OCI-LY3 (cell line): ENCODE measurements at regions not wholly inside any gene's neighbourhood (a gene's known extent, or its start where the extent isn't known, plus 50 kb on each side); places are given as distances from the start of the nearest gene placed in this dataset.

Experiments
- H2AFZ ChIP-seq: fragments of 200-600, 300-600 bp; shearing (Covaris generic); 2 replicates; pipeline ENCODE4 v1.6.0; 2014; ENCODE audit warnings: antibody characterized with exemption, low read depth, low read length
- H3K27ac ChIP-seq: fragments of 200-600, 300-600 bp; sonication (generic); 2 replicates; pipeline ENCODE4 v1.5.1; 2014; ENCODE audit warnings: mild to moderate bottlenecking, low read length, moderate library complexity, mixed read lengths
- H3K27me3 ChIP-seq: fragments of 200-600, 300-600 bp; sonication (generic); 2 replicates; pipeline ENCODE4 v1.6.1; 2014; ENCODE audit warnings: low read depth, low read length, mixed read lengths
- H3K36me3 ChIP-seq: fragments of 200-600, 300-600 bp; sonication (generic); replicated peaks from 2 replicates; pipeline ENCODE3; 2014; ENCODE audit warnings: low read depth, low read length, mixed read lengths
- H3K4me1 ChIP-seq: fragments of 300-600, 200-600 bp; sonication (generic); 2 replicates; pipeline ENCODE4 v1.6.1; 2014; ENCODE audit warnings: low read length, mixed read lengths
- H3K4me2 ChIP-seq: fragments of 200-600, 300-600 bp; sonication (generic); 2 replicates; pipeline ENCODE4 v1.6.1; 2014; ENCODE audit warnings: low read length, mixed read lengths
- H3K4me3 ChIP-seq: fragments of 300-600, 200-600 bp; sonication (generic); 2 replicates; pipeline ENCODE4 v1.5.1; 2014; ENCODE audit warnings: antibody characterized with exemption, mild to moderate bottlenecking, low read length, moderate library complexity
- H3K79me2 ChIP-seq: fragments of 300-600, 200-600 bp; shearing (Covaris generic); 2 replicates; pipeline ENCODE4 v1.6.1; 2014; ENCODE audit warnings: mild to moderate bottlenecking, low read length, mixed read lengths
- H3K9ac ChIP-seq: fragments of 300-600, 200-600 bp; shearing (Covaris generic); 2 replicates; pipeline ENCODE4 v1.6.0; 2014; ENCODE audit warnings: mild to moderate bottlenecking, low read length, moderate library complexity
- H3K9me3 ChIP-seq: fragments of 200-600, 300-600 bp; shearing (Covaris generic); 2 replicates; pipeline ENCODE4 v1.6.1; 2014; ENCODE audit warnings: low read length, mixed read lengths; ENCODE audit not compliant: insufficient read depth
- H4K20me1 ChIP-seq: fragments of 200-600, 300-600 bp; sonication (generic); 2 replicates; pipeline ENCODE4 v1.6.1; 2016; ENCODE audit warnings: low read length, mixed read lengths; ENCODE audit not compliant: insufficient read depth
- CTCF ChIP-seq: fragments of 200-600, 300-600 bp; sonication (generic); IDR thresholded peaks from 2 replicates; pipeline ENCODE4 v1.5.1; 2014; ENCODE audit warnings: antibody characterized with exemption, low read length, low read depth
- EZH2phosphoT487 ChIP-seq: fragments of 200-600 bp; shearing (Covaris generic); IDR thresholded peaks from 2 replicates; pipeline ENCODE4 v1.6.1; 2018; ENCODE audit warnings: antibody characterized with exemption, mixed run types, low read depth

- no peak overlapping the region for H3K4me3 ChIP-seq
- H3K27me3 ChIP-seq, result no peaks in the 10 kb centered on the region
- no peak overlapping the region for H3K27ac ChIP-seq
Measured at GRCh38 chr2:217070043-217070430, 210.2 kb upstream of the TNP1 start.

GRCh38 chr2:217069263-217070042 is 209.6 kb upstream of the TNP1 start:
- Histone ChIP-seq H3K9ac (no peak overlapping the region), H3K79me2 (no peaks in the 10 kb centered on the region), H3K36me3 (no peaks in the 10 kb centered on the region), H3K27ac (no peak overlapping the region), H3K4me2 (no peak overlapping the region), H2AFZ (no peak overlapping the region), H3K27me3 (no peaks in the 10 kb centered on the region), H3K4me1 (peaks cover 5% of the 10 kb centered on the region; the same call in 1 of the 2 replicates), H3K9me3 (no peaks in the 10 kb centered on the region), H4K20me1 (no peaks in the 10 kb centered on the region), H3K4me3 (no peak overlapping the region)
- TF ChIP-seq CTCF, result no peak
- no peak for TF ChIP-seq EZH2phosphoT487

More at GRCh38 chr2:217070043-217070430, 210.2 kb upstream of the TNP1 start:
- H3K9me3 ChIP-seq, result no peaks in the 10 kb centered on the region
- no peaks in the 10 kb centered on the region for H3K36me3 ChIP-seq
- H3K4me1 ChIP-seq, result no peaks in the 10 kb centered on the region
- TF ChIP-seq EZH2phosphoT487 (no peak), CTCF (no peak)
- no peaks in the 10 kb centered on the region for H4K20me1 ChIP-seq
- no peak overlapping the region for H3K4me2 ChIP-seq
- H3K9ac ChIP-seq, result no peak overlapping the region
- no peaks in the 10 kb centered on the region for H3K79me2 ChIP-seq
- H2AFZ ChIP-seq, result no peak overlapping the region

- no peak overlapping the region for H3K4me3 ChIP-seq
- H3K27ac ChIP-seq, result no peak overlapping the region
- H3K79me2 ChIP-seq, result no peaks in the 10 kb centered on the region
- no peaks in the 10 kb centered on the region for H3K27me3 ChIP-seq
- TF ChIP-seq EZH2phosphoT487 (no peak), CTCF (no peak)
- H3K4me2 ChIP-seq, result no peak overlapping the region
- H3K9me3 ChIP-seq, result no peaks in the 10 kb centered on the region
- H4K20me1 ChIP-seq, result no peaks in the 10 kb centered on the region
- no peak overlapping the region for H3K9ac ChIP-seq
- H3K4me1 ChIP-seq, result peaks cover 8% of the 10 kb centered on the region; the same call in 1 of the 2 replicates
- H3K36me3 ChIP-seq, result no peaks in the 10 kb centered on the region
- H2AFZ ChIP-seq, result no peak overlapping the region
Measured at GRCh38 chr2:217068677-217069250, 208.9 kb upstream of the TNP1 start.

GRCh38 chr2:217067787-217068186 is 207.9 kb upstream of the TNP1 start:
- H3K9ac ChIP-seq, result no peak overlapping the region
- no peaks in the 10 kb centered on the region for H3K36me3 ChIP-seq

More at GRCh38 chr2:217067787-217068186, 207.9 kb upstream of the TNP1 start:
- TF ChIP-seq EZH2phosphoT487 (no peak), CTCF (no peak)
- H3K79me2 ChIP-seq, result no peaks in the 10 kb centered on the region
- no peak overlapping the region for H3K4me2 ChIP-seq
- no peak overlapping the region for H3K4me3 ChIP-seq
- H3K27ac ChIP-seq, result no peak overlapping the region
- no peaks in the 10 kb centered on the region for H4K20me1 ChIP-seq
- no peak overlapping the region for H2AFZ ChIP-seq
- no peaks in the 10 kb centered on the region for H3K27me3 ChIP-seq
- peaks cover 8% of the 10 kb centered on the region; the same call in 1 of the 2 replicates for H3K4me1 ChIP-seq
- no peaks in the 10 kb centered on the region for H3K9me3 ChIP-seq
